ENCODE measurements at regions not wholly inside any gene's neighbourhood (a gene's known extent, or its start where the extent isn't known, plus 50 kb on each side); places are given as distances from the start of the nearest gene placed in this dataset.

DNA sequence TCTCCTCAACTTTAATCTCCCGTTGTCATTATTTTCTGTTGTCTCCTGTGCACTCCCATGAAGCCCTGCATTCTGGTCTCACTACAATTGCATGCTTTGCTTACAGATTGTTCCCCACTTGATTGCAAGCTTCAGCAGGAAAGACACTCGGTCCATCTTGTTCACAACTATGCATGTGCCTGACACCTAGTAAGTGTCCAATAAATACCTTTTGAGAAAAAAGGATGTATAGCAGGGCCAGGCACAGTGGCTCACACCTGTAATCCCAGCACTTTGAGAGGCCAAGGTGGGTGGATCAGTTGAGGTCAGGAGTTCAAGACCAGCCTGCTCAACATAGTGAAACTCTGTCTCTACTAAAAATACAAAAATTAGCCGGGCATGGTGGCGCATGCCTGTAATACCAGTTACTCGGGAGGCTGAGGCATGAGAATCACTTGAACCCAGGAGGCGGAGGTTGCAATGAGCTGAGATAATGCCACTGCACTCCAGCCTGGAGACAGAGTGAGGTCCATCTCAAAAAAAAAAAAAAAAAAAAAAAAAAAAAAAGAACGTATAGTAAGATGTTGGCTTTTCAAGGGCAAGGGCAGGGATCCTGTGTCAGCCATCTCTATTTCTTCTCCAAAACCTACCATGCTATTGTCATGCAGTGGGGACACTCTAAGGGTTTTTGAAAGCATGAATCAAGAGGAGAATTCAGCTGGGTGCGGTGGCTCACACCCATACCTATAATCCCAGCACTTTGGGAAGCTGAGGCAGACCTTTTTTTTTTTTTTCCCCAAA is 338.3 kb downstream of the MYCN start:
- peaks cover 2% of the 10 kb centered on the region for H3K9me3 Mint-ChIP-seq (ENCODE audit: unreplicated experiment)
- no peaks in the 10 kb centered on the region for H3K36me3 Mint-ChIP-seq (ENCODE audit: unreplicated experiment)
- peaks cover 12% of the 10 kb centered on the region for H3K4me1 Mint-ChIP-seq (ENCODE audit: low read depth, unreplicated experiment)
- TF ChIP-seq, protein P1, sequence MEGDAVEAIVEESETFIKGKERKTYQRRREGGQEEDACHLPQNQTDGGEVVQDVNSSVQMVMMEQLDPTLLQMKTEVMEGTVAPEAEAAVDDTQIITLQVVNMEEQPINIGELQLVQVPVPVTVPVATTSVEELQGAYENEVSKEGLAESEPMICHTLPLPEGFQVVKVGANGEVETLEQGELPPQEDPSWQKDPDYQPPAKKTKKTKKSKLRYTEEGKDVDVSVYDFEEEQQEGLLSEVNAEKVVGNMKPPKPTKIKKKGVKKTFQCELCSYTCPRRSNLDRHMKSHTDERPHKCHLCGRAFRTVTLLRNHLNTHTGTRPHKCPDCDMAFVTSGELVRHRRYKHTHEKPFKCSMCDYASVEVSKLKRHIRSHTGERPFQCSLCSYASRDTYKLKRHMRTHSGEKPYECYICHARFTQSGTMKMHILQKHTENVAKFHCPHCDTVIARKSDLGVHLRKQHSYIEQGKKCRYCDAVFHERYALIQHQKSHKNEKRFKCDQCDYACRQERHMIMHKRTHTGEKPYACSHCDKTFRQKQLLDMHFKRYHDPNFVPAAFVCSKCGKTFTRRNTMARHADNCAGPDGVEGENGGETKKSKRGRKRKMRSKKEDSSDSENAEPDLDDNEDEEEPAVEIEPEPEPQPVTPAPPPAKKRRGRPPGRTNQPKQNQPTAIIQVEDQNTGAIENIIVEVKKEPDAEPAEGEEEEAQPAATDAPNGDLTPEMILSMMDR (IDR thresholded peaks at IDR 0.05; ENCODE audit: partially characterized antibody, unreplicated experiment), result no peak
- peaks cover 5% of the 10 kb centered on the region for H3K27me3 Mint-ChIP-seq (ENCODE audit: unreplicated experiment)
- no peak overlapping the region for H3K4me3 Mint-ChIP-seq (ENCODE audit: unreplicated experiment)
- no peak for DNase-seq
- H3K27ac Mint-ChIP-seq (ENCODE audit: unreplicated experiment), result no peak overlapping the region

DNA sequence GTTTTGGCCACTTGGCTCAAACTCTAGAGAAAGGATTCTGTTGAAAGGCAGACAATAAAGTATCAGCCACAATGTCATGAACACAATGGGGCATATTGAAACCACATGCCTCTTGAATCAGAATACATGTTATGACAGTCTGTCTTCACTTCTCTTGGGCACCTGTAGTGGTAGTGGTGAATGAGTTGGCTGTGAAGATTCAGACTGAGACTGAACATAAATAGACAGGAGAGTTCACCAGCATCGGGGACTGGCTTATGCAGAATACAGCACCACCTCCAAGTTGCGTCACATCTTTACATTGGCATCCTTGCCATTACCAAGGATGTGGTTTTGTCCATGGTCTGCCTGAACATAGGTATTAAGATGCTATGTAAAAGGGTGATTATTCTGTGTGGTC is 336.8 kb downstream of the MYCN start:
- no peak overlapping the region for H3K4me3 Mint-ChIP-seq (ENCODE audit: unreplicated experiment)
- no peak for DNase-seq
- H3K27ac Mint-ChIP-seq (ENCODE audit: unreplicated experiment), result no peak overlapping the region
- TF ChIP-seq, protein P1 (IDR thresholded peaks at IDR 0.05; ENCODE audit: partially characterized antibody, unreplicated experiment), result no peak
- peaks cover 10% of the 10 kb centered on the region for H3K4me1 Mint-ChIP-seq (ENCODE audit: low read depth, unreplicated experiment)
- no peaks in the 10 kb centered on the region for H3K9me3 Mint-ChIP-seq (ENCODE audit: unreplicated experiment)
- no peaks in the 10 kb centered on the region for H3K27me3 Mint-ChIP-seq (ENCODE audit: unreplicated experiment)
- H3K36me3 Mint-ChIP-seq (ENCODE audit: unreplicated experiment), result no peaks in the 10 kb centered on the region

DNA sequence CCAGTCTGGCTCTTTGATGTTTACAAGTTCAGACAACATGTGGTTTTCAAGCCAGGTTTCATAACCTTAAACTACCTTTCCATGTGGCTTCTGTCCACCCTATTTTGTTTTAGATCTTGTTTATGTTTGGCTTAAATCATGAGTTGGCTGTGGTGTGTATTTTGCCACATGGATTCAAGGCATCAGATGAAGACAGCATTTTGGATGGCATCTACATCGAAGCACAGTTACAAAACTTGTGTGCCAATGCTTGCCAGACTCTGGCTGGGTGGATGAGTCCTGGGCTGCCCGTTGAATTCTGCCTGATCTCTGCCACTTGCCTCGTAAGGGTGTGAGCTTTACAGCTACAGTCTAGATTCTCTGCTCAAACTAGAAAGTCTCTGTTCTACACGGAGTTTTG is 335.3 kb downstream of the MYCN start:
- no peak for DNase-seq
- Mint-ChIP-seq H3K27ac (ENCODE audit: unreplicated experiment) (no peak overlapping the region), H3K36me3 (ENCODE audit: unreplicated experiment) (no peaks in the 10 kb centered on the region), H3K4me1 (ENCODE audit: low read depth, unreplicated experiment) (peaks cover 7% of the 10 kb centered on the region), H3K27me3 (ENCODE audit: unreplicated experiment) (no peaks in the 10 kb centered on the region), H3K9me3 (ENCODE audit: unreplicated experiment) (no peaks in the 10 kb centered on the region), H3K4me3 (ENCODE audit: unreplicated experiment) (no peak overlapping the region)
- TF ChIP-seq, protein P1 (IDR thresholded peaks at IDR 0.05; ENCODE audit: partially characterized antibody, unreplicated experiment), result no peak

DNA sequence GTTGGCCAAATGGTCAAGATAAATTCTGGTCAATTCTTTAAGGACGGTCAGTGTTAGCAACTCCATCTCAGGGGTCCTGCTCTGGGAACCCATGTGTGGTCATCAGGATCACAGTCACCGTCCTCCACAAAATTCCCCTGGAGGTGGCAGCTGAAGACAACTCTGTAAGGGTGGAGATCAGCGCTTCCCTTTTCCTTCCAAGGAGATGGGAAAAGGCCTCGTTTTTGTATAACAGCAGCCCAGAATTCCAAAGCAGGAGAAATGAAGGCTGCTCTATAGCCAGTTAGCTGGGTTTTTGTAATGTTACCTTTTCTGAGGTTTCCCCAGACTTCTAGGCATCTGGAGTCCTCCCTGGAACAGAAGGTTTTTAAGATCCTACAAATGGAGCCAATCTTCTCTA is 334.8 kb downstream of the MYCN start:
- H3K27me3 Mint-ChIP-seq (ENCODE audit: unreplicated experiment), result no peaks in the 10 kb centered on the region
- TF ChIP-seq, protein P1 (IDR thresholded peaks at IDR 0.05; ENCODE audit: partially characterized antibody, unreplicated experiment), result no peak
- H3K27ac Mint-ChIP-seq (ENCODE audit: unreplicated experiment), result no peak overlapping the region
- no peak overlapping the region for H3K4me3 Mint-ChIP-seq (ENCODE audit: unreplicated experiment)
- no peak for DNase-seq
- peaks cover 7% of the 10 kb centered on the region for H3K4me1 Mint-ChIP-seq (ENCODE audit: low read depth, unreplicated experiment)
- H3K9me3 Mint-ChIP-seq (ENCODE audit: unreplicated experiment), result no peaks in the 10 kb centered on the region
- H3K36me3 Mint-ChIP-seq (ENCODE audit: unreplicated experiment), result no peaks in the 10 kb centered on the region

DNA sequence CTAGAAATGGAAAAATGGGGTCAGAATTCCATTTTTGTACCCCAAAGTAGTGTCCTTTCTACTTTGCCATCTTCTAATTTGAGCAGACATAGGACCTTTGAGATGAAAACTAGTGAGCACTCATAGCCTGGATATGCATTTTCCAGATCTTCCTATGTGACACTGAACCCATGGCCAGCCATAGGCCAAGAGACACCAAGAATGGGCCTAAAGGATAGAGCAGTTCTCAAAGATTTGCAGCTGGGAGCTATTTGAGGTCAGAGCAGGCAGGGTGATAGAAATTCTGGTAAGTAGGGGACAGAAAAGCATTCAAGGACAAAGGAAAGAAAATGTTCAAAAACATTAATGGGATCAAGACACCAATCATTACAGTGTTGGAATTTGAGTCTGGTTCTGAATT is 332.8 kb downstream of the MYCN start:
- Mint-ChIP-seq H3K36me3 (ENCODE audit: unreplicated experiment) (no peaks in the 10 kb centered on the region), H3K27me3 (ENCODE audit: unreplicated experiment) (no peaks in the 10 kb centered on the region), H3K9me3 (ENCODE audit: unreplicated experiment) (no peaks in the 10 kb centered on the region), H3K4me3 (ENCODE audit: unreplicated experiment) (no peak overlapping the region), H3K4me1 (ENCODE audit: low read depth, unreplicated experiment) (no peaks in the 10 kb centered on the region), H3K27ac (ENCODE audit: unreplicated experiment) (no peak overlapping the region)
- DNase-seq, result no peak
- TF ChIP-seq, protein P1 (IDR thresholded peaks at IDR 0.05; ENCODE audit: partially characterized antibody, unreplicated experiment), result no peak
